ENCODE measurements at regions not wholly inside any gene's neighbourhood (a gene's known extent, or its start where the extent isn't known, plus 50 kb on each side); places are given as distances from the start of the nearest gene placed in this dataset.

DNA sequence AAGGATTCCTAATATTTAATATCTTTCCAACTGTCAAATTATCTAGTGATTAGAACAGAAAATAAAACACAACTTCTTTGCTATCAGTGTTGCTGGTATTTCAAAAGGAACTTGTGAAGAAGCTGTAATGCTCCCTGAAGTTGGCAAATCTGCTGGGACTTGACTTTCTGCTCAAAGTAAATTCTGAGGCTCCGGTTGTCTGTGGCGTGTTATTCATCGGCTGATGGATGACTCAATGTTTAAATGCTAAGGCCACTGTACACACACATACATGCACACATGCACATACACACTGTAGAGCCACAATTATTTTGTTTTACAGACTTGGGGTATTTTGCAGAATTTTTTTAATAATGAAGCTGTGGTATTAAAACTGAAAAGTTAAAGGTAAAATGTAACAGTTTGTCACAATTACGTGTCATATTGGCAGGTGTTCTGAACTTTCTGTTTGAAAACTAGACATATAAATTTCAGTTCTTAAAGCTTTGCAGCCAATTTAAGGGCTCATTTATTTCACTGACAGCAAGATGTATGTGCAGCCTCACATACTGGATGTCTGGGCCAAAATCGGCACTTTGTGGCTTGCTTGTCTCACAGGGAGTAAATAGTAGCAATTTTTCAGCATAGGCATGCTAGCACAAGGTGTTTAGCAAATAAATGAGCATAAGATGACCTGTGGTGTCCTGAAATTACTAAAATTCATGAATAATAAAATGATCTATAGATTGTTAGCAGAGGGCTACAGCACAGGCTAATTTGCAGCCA is 1691.7 kb upstream of the PCDH20 start:
- no peak for DNase-seq

DNA sequence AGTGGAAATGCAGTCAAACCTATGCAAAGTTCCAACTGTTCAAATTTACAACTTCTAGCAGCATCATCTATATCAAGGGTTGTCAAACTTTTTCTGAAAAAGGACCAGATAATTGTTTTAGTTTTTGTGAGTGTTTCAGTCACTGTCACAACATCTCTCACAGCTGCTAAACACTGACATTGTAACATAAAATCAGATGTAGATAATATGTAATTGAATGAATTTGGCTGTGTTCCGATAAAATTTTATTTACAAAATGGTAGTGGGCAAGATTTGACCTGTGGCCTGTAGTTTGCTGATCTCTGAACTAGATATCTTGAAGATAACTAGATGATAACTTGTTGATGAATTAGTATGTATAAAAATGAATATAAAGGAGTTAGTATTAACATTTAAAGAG is 1679.1 kb upstream of the PCDH20 start:
- no peak for DNase-seq

DNA sequence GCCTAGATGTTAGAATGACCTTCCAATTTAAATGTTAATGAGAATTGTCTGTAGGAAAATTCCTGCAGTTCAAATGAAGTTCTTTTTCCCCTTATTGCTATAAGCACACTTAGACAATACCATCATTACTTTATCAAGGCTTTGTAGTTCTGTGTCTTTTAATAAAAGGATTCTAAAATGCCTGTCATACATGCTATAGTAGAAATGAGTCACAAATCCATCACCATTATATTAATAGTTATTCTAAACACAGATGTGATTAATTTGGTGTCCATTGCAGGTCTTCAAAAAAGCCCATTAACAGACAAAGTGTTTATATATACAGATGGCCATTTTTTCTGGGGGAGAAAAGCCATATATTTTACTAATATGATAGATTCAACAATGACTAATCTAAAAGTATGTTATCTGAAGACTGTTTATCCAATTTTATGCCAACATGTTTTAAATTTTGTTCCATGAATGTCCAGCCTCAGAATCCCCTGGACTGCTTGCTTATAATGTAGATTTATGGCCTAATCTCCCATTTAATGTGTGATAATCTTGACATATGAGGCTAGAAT is 1678.3 kb upstream of the PCDH20 start:
- DNase-seq, result no peak

DNA sequence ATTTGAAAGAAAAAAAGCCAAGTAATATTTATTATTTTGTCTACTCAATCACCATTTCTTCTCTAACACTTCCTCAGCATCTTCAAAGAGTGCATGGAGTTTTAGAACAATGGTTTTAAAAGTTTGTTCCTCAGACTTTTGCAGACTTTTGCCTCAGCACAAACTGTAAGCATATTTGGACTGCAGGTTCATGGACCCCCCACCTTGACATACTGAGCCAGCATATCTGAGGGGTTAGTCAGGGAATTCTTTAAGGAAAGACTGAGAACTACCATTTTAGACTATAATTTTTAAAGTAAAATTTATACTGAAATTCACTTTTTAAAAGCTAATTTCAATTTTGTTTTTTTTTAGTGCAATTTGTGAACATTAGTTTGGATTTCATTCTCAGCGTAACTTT is 1676.8 kb upstream of the PCDH20 start:
- no peak for DNase-seq

DNA sequence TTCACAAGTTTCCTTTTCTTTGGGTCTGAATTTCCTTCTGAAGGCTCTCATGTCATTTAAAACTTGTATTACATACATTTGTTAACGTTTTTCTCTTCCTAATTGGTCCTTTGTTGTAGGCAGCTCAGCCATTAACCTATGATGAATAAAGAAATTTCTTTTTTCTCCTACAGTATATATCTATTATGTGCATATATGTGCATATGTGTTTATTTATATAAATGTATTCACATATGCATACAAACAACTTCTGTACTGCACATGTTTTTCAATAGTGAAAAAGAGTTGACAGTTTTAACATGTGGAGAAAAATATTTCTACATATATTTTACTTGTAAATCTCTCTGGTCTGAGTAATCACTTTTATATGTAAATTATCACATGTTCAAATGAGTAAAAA is 1674.9 kb upstream of the PCDH20 start:
- DNase-seq, result no peak

DNA sequence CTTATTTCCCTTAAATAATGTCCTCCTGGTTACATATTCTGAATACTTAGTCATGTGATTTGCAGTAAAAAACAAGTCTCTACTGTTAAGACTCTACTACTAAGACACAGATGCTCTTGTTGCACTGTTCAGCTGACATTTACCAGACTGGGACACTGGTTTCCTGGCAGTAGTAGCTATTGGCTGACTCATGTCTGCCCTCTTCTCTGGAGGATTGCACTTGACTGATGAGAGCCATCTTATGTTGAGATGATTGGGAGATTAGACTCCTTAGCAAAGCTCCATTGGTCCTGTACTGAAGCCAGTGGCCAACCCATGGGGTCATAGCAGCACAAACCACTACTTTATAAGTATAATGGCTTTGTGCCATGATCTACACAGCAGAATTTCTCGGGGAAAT is 1672.6 kb upstream of the PCDH20 start:
- DNase-seq, result no peak

DNA sequence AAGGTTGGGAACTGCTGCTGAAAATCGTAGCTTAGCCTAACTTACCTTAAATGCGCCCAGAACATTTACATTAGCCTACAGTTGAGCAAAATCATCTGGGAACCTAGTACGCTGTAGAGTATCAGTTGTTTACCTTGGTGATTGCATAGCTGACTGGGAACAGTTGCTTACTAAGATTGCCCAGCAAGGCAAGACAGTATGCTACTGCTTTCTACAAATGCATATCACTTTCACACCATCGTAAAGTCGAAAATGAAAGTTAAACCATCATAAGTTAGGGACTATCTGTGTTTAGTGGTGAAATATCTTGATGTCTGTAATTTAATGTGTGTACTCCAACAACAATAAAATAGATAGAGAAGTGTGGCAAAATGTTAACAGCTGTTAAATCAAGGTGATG is 1670.6 kb upstream of the PCDH20 start:
- no peak for DNase-seq

DNA sequence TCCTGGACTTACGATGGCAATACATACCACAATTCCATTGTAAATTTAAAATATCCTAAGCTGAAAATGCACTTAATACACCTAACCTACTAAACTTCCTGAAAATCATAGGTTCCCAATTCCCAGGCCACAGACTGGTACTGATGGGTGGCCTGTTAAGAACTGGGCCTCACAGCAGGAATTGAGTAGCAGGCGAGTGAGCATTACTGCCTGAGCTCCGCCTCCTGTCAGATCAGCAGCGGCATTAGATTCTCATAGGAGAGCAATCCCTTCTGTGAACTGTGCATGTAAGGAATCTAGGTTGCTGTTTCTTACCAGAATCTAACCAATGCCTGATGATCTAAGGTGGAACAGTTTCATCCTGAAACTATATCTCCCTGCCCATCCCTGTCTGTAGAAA is 1670.2 kb upstream of the PCDH20 start:
- DNase-seq, result no peak

DNA sequence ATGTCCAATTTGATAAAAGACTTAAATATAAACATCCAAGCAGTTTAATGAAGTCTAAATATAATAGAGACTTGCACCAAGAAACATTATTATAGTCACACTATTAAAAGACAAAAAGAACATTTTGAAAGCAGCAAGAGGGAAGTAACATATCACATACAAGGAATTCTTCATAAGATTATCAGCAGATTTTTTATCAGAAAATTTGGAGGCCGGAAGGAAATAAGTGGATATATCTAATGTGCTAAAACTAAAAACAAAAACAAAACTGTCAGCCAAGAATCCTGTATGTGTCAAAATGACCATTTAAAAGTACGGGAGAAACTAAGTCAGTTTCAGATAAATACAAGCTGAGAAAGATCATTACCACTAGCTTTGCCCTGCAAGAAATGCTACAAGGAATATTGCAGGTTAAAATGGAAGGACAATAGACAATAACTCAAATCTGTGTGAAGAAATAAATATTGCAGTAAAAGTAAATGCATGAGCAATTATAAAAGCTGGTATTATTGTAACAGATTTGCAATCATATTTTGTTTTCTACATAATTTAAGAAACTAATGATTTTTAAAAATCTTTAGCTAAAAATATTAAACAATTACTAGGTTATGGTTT is 1665.9 kb upstream of the PCDH20 start:
- DNase-seq, result no peak

DNA sequence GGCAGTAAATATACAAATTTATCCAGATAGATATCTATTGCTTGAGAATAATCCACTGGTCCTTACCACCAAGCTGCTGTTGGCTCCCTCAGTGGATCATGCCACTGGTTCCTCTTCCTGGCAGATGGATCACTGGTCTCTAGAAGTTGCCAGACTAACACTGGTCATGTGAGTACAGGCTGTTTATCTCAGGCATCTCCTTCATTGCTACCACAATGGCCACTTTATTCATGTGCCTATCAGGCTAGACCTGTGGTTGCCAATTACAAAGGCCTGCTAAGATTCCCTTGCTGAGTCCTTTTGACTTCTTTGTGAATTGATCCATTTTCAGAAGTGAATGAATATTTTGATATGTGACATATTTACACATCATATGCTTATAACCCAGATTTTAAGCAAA is 1659.5 kb upstream of the PCDH20 start:
- DNase-seq, result no peak

DNA sequence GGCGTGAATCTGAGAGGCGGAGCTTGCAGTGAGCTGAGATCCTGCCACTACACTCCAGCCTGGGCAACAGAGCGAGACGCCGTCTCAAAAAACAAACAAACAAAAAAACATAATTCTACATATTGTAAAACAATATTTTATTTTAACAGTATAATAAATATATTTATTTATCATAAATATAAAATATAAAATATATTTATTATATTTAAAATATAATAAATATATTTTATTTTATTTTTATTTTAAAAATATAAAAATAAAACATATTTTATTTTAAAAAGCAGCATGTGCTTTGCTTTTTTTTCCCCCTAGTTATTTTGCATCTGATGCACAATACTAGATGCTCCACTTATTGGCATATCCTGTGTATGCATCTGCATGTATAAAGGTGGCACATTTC is 1634.6 kb upstream of the PCDH20 start:
- no peak for DNase-seq

DNA sequence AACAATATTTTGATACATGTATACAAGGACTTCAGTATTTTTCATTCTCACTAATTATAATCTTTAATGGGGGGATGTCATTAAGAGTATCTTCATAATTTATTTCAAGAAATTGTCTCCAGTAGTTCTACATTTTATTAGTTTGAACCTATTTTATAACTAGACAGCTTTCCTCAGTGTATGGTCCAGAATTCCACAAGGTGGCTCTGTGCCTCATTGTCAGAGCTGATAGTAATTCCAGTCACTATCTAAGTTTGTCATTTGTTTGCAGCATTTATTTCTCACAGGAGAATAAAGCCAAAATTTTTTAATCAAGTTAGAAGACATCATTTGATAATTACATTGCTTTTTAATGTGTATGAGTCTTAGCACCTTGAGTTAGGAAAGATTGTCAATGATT is 1633.0 kb upstream of the PCDH20 start:
- DNase-seq, result no peak

DNA sequence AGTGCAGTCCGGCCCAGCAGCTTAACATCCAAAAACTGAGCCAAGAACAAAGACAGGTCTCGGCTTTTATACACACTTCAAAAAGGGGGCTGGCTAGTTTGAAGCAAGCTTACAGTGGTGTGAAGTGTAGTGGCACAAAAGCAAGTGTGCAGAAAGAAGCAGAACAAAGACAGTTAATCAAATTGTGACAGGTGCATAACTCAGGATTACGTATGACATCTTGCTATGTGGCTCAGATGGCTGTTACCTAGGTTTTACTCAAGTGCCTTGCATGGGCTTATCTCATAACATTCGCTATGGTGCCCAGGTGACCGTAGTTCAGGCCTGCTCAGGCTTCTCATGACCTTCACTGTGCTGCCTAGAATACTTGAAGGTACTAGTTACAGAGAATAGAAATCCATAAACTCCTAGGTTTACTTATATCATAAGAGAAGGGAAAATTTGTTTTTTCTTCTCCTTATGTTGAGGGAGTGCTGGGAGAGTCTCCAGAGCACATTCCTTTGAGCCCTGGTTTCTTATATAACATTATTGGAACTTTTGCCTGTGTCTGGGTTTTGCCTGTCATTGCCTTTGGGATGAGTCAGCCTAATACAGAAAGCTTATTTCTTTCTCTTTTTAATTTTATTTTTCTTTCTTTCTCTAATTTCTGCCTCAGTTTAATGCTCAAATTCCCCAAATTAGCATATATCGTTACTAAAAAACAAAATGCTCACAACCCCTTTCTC is 1629.1 kb upstream of the PCDH20 start:
- DNase-seq, result no peak

DNA sequence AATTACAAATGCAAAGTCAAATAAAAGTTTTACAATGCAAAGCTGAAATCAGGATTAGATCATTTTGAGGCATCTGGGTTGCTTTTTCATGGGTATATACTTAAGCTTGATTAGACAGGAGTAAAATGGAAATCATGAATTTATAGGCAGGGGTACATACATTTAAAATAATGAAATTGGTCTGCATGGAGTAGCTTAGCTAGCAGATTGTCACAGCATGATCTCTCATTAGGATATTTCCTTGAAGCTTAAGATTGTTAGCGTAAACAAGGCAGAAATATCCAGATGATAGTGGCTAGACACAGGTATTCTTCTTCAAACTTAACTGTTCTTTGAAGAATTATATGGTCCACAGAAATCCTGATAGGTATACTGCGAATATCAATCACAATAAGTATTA is 1627.0 kb upstream of the PCDH20 start:
- no peak for DNase-seq

DNA sequence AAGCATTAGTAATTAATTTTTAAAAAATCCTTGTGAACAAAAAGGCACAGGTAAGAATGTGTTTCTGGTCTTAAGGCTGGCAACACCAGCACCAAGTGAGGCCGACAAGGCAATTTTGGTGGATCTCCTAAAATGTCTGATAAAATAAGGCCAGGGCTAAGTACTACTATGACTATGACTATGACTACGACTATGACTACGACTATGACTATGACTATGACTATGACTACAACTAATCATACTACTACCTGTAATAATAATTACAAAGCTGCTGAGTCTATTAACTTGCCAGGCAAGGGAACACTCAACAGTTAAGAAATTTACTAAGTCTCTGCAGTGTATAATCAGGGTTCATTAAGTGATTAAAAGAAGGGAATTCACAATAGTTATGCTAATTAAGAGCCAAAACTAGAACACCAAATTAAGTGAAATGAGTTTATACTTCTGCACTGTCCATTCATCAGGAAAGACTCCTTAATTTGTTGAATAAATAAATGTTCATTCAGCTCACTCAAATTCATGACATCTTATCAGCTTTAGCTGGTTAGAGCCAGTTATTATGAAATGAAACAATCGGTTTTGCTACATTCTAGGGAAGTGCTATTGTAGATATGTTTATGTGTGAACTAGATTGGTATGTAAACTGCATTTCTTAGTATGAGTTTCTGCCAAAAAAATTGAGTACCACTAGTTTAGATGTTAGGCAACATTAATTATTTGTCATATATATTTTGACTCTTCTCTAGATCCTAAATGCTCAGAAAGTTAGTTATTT is 1626.2 kb upstream of the PCDH20 start:
- no peak for DNase-seq

DNA sequence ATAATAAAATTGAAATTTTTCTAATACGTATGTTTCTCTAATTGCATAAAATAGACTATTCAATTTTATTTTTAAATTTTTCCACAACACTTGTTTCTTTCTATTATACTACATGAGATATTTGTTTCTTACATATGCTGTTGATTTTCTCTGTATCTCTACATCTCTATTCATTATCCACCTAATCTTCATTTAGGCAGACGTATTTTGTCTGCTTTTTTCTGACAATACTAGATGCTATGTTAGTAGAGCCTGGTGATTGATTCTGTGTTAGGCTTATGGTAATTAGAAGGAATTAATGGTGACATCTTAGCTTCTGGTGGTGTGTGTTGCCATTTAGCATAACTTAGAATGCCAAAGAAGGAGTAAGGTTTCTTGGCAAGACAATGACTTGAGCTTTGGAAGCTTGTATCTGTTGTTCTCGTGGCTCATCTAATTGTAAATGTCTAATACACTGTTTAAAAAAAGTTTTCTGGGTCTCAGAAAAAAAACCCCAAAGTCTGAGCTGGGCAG is 1610.7 kb upstream of the PCDH20 start:
- no peak for DNase-seq

DNA sequence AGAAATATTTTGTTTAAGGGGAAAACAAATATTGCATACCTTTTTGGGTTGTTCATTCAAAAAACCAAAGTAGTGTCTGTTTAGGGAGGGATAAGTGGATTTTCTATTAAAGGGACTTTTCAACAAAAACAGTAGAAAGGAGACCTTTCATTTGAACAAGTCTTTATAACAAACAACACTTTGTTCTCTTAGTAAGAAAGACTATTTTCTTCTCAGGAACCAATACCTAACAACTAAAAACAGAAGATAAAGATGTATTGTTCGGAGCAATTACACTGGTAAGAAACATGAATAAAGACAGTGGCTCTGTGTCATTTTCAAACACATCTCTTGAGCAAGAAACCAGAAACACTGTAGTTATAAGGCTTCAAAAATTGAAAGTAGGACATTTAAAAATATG is 1610.1 kb upstream of the PCDH20 start:
- DNase-seq, result no peak

DNA sequence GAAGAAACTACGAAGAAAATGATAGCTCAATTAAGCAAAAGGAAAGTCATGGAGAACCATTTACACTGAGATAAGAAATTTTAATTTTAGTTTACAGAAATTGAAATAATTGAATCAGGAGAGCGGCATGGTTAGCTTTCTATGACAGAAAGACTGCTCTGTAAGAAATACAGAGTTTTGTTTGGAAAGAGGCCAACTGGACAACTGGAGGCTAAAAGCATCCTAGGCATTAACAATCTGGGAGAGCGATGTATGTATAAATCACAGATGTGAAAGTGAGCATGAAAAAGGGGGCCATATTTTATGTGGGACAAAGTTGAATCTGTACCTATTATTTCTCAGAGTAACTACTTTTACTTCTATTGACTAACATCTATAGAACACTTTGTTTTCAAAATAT is 1608.8 kb upstream of the PCDH20 start:
- no peak for DNase-seq

DNA sequence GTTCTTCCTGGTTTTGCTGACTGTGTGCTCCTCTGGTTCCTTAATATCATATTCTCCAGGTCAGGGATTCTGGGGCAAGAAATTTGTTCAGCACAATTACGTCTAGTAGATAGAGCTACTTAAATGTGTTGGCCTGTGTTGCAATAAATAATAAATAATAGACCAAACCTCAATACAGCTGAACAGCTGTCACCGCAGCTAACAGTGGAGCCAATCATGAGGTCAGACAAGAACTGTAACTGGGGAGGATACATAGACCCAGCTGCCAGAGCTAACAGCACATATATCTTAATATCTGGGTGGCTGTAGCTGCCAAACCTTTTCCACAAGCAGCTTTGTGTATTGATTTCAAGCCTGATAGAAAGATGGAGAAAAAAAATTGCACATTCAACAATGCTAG is 1596.3 kb upstream of the PCDH20 start:
- no peak for DNase-seq

DNA sequence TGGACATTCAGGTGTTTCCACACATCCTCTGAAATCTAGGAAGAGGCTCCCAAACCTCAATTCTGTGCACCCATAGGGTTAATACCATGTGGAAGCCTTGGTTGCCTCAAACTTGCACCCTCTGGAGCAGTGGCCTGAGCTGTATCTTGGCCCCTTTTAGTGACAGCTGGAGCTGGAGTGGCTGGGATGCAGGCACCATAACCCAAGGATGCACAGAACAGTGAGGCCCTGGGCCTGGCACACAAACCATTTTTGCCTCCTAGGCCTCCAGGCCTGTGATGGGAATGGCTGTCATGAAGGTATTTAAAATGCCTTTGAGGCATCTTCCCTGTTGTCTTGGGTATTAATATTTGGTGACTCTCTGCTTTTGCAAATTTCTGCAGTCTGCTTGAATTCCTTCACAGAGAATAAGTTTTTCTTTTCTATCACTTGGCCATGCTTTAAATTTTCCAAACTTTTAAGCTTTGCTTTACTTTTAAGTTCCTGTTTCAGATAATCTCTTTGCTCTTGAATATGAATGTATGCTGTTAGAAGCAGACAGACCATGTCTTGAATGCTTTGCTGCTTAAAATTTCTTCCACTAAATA is 1594.5 kb upstream of the PCDH20 start:
- no peak for DNase-seq

DNA sequence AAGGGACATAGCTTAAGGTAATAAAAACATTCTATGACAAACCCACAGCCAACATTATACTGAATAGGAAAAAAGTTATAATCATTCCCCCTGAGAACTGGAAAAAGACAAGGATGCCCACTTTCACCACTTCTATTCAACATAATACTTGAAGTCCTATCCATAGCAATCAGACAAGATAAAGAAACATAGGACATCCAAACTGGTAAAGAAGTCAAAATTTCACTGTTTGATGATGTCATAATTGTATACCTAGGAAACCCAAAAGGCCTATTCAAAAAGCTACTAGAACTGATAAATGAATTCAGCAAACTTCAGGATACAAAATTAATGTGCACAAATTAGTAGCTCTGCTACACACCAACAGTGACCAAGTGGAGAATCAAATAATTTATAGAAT is 1590.0 kb upstream of the PCDH20 start:
- no peak for DNase-seq

DNA sequence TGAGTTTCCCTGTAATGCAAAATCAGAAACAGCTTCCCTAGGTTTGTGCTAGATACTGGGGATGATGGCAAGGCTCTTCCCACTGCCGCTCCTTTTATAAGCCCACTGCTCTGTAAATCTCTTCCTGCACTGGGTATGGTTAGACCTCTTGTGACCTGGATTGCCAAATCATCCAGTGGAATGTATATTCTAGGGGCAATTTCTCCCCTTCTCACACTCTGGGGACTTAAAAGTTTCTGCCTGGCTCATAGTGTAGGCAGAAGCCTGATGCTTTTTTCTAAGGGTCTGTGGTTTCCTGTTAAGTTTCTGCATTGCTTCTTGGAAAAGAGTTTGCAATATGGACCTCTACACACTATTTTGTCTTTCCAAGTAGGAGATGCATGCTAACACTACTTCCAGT is 1582.0 kb upstream of the PCDH20 start:
- no peak for DNase-seq

Measured in hippocampal formation (tissue), 2 donors.